ENCODE measurements at regions not wholly inside any gene's neighbourhood (a gene's known extent, or its start where the extent isn't known, plus 50 kb on each side); places are given as distances from the start of the nearest gene placed in this dataset.

DNA sequence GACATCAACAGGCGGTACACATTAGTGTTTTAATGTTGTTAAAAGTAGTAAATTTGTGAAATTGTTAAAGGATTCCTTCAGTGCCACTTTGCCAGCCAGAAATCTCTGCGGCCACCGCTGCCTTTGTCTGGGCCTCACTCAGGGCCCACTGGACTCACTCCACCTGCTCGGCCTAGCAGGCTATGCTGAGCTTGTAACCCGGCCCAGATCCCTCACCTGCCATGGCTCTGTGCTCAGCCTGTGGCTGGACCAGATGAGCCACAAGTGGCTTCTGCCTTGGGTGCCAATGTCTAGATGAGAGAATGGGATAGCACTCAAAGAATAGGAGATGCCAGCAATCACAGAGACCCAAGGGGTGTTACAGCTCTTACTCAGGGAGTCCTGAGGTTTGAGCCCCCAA, 1228.0 kb downstream of the DIAPH3 start:
- Histone ChIP-seq H3K4me3 (ENCODE audit: low read depth, low read length) (no peak overlapping the region), H3K36me3 (ENCODE audit: control insufficient read depth in 2 of 2, insufficient read depth in 1 of 2, low read length in 2 of 2) (no peaks in the 10 kb centered on the region), H3K9me3 (ENCODE audit: control insufficient read depth, insufficient read depth, low read depth, low read length) (no peaks in the 10 kb centered on the region), H3K4me1 (ENCODE audit: control insufficient read depth, insufficient read depth, low read length) (no peaks in the 10 kb centered on the region), H3K27ac (ENCODE audit: extremely low read depth, low read depth, low read length) (no peak overlapping the region)
- no peak for TF ChIP-seq ZNF223 (tag by site-specific recombination; IDR thresholded peaks at IDR 0.05)
- no peak for TF ChIP-seq ZFP41 (tag by site-specific recombination; IDR thresholded peaks at IDR 0.05; ENCODE audit: borderline replicate concordance)
- no peak for TF ChIP-seq MEIS1 (CRISPR knock-in tag; IDR thresholded peaks at IDR 0.05; ENCODE audit: borderline replicate concordance)
- TF ChIP-seq HOXD13 (CRISPR knock-in tag; IDR thresholded peaks at IDR 0.05; ENCODE audit: borderline replicate concordance): no peak
- TF ChIP-seq ZNF747 (tag by site-specific recombination; IDR thresholded peaks at IDR 0.05): no peak
- no peak for TF ChIP-seq ZBTB21 (tag by site-specific recombination; IDR thresholded peaks at IDR 0.05)
- TF ChIP-seq ZNF555 (tag by site-specific recombination; conservative IDR thresholded peaks at IDR 0.05): no peak
- no peak for TF ChIP-seq ZBTB1 (tag by site-specific recombination; IDR thresholded peaks at IDR 0.05)
- no peak for TF ChIP-seq ZNF157 (tag by site-specific recombination; IDR thresholded peaks at IDR 0.05)
- TF ChIP-seq OSR2 (tag by site-specific recombination; IDR thresholded peaks at IDR 0.05): no peak
- TF ChIP-seq, protein P1, sequence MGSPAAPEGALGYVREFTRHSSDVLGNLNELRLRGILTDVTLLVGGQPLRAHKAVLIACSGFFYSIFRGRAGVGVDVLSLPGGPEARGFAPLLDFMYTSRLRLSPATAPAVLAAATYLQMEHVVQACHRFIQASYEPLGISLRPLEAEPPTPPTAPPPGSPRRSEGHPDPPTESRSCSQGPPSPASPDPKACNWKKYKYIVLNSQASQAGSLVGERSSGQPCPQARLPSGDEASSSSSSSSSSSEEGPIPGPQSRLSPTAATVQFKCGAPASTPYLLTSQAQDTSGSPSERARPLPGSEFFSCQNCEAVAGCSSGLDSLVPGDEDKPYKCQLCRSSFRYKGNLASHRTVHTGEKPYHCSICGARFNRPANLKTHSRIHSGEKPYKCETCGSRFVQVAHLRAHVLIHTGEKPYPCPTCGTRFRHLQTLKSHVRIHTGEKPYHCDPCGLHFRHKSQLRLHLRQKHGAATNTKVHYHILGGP (tag by site-specific recombination; IDR thresholded peaks at IDR 0.05): no peak
- TF ChIP-seq ZNF777 (tag by site-specific recombination; IDR thresholded peaks at IDR 0.05; ENCODE audit: borderline replicate concordance): no peak
- ChIA-PET POLR2A (no interaction called here), CTCF (no interaction called here)

DNA sequence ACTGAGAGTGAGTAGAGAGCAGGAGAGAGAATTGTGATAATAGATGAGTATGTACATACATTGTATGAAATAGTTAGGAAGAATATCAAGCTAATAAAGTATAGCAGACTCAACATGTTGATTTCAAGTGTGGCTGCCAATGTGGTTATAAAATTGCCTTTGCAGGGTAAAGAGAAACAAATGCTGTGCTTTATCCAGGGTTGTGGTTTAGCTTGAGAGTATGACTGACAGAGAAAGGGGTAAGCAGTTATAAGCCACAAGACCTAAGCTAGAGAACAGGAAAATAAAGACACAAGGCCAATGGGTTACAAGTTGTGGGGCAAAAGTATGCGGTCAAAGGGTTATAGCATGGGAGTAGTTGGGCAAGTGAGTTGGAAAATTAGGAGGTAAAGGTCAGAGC, 1217.5 kb downstream of the DIAPH3 start:
- CTCF ChIA-PET: no interaction called here
- TF ChIP-seq ZNF664 (tag by site-specific recombination; IDR thresholded peaks at IDR 0.05): no peak
- TF ChIP-seq ZNF426 (tag by site-specific recombination; IDR thresholded peaks at IDR 0.05): no peak
- no peak for TF ChIP-seq PRDM1 (tag by site-specific recombination; IDR thresholded peaks at IDR 0.05)
- TF ChIP-seq ZNF416 (tag by site-specific recombination; IDR thresholded peaks at IDR 0.05): no peak
- TF ChIP-seq, protein P2, sequence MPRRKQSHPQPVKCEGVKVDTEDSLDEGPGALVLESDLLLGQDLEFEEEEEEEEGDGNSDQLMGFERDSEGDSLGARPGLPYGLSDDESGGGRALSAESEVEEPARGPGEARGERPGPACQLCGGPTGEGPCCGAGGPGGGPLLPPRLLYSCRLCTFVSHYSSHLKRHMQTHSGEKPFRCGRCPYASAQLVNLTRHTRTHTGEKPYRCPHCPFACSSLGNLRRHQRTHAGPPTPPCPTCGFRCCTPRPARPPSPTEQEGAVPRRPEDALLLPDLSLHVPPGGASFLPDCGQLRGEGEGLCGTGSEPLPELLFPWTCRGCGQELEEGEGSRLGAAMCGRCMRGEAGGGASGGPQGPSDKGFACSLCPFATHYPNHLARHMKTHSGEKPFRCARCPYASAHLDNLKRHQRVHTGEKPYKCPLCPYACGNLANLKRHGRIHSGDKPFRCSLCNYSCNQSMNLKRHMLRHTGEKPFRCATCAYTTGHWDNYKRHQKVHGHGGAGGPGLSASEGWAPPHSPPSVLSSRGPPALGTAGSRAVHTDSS (tag by site-specific recombination; IDR thresholded peaks at IDR 0.05): no peak
- TF ChIP-seq ZNF133 (tag by site-specific recombination; IDR thresholded peaks at IDR 0.05): no peak
- TF ChIP-seq, protein P3, sequence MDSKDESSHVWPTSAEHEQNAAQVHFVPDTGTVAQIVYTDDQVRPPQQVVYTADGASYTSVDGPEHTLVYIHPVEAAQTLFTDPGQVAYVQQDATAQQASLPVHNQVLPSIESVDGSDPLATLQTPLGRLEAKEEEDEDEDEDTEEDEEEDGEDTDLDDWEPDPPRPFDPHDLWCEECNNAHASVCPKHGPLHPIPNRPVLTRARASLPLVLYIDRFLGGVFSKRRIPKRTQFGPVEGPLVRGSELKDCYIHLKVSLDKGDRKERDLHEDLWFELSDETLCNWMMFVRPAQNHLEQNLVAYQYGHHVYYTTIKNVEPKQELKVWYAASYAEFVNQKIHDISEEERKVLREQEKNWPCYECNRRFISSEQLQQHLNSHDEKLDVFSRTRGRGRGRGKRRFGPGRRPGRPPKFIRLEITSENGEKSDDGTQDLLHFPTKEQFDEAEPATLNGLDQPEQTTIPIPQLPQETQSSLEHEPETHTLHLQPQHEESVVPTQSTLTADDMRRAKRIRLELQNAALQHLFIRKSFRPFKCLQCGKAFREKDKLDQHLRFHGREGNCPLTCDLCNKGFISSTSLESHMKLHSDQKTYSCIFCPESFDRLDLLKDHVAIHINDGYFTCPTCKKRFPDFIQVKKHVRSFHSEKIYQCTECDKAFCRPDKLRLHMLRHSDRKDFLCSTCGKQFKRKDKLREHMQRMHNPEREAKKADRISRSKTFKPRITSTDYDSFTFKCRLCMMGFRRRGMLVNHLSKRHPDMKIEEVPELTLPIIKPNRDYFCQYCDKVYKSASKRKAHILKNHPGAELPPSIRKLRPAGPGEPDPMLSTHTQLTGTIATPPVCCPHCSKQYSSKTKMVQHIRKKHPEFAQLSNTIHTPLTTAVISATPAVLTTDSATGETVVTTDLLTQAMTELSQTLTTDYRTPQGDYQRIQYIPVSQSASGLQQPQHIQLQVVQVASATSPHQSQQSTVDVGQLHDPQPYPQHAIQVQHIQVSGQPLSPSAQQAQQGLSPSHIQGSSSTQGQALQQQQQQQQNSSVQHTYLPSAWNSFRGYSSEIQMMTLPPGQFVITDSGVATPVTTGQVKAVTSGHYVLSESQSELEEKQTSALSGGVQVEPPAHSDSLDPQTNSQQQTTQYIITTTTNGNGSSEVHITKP (tag by site-specific recombination; IDR thresholded peaks at IDR 0.05): no peak
- TF ChIP-seq, protein P4, sequence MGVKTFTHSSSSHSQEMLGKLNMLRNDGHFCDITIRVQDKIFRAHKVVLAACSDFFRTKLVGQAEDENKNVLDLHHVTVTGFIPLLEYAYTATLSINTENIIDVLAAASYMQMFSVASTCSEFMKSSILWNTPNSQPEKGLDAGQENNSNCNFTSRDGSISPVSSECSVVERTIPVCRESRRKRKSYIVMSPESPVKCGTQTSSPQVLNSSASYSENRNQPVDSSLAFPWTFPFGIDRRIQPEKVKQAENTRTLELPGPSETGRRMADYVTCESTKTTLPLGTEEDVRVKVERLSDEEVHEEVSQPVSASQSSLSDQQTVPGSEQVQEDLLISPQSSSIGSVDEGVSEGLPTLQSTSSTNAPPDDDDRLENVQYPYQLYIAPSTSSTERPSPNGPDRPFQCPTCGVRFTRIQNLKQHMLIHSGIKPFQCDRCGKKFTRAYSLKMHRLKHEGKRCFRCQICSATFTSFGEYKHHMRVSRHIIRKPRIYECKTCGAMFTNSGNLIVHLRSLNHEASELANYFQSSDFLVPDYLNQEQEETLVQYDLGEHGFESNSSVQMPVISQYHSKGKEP (tag by site-specific recombination; IDR thresholded peaks at IDR 0.05): no peak
- TF ChIP-seq, protein P5, sequence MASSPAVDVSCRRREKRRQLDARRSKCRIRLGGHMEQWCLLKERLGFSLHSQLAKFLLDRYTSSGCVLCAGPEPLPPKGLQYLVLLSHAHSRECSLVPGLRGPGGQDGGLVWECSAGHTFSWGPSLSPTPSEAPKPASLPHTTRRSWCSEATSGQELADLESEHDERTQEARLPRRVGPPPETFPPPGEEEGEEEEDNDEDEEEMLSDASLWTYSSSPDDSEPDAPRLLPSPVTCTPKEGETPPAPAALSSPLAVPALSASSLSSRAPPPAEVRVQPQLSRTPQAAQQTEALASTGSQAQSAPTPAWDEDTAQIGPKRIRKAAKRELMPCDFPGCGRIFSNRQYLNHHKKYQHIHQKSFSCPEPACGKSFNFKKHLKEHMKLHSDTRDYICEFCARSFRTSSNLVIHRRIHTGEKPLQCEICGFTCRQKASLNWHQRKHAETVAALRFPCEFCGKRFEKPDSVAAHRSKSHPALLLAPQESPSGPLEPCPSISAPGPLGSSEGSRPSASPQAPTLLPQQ (tag by site-specific recombination; IDR thresholded peaks at IDR 0.05): no peak
- TF ChIP-seq, protein P6, sequence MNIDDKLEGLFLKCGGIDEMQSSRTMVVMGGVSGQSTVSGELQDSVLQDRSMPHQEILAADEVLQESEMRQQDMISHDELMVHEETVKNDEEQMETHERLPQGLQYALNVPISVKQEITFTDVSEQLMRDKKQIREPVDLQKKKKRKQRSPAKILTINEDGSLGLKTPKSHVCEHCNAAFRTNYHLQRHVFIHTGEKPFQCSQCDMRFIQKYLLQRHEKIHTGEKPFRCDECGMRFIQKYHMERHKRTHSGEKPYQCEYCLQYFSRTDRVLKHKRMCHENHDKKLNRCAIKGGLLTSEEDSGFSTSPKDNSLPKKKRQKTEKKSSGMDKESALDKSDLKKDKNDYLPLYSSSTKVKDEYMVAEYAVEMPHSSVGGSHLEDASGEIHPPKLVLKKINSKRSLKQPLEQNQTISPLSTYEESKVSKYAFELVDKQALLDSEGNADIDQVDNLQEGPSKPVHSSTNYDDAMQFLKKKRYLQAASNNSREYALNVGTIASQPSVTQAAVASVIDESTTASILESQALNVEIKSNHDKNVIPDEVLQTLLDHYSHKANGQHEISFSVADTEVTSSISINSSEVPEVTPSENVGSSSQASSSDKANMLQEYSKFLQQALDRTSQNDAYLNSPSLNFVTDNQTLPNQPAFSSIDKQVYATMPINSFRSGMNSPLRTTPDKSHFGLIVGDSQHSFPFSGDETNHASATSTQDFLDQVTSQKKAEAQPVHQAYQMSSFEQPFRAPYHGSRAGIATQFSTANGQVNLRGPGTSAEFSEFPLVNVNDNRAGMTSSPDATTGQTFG (tag by site-specific recombination; IDR thresholded peaks at IDR 0.05; ENCODE audit: borderline replicate concordance): no peak
- TF ChIP-seq, protein P7, sequence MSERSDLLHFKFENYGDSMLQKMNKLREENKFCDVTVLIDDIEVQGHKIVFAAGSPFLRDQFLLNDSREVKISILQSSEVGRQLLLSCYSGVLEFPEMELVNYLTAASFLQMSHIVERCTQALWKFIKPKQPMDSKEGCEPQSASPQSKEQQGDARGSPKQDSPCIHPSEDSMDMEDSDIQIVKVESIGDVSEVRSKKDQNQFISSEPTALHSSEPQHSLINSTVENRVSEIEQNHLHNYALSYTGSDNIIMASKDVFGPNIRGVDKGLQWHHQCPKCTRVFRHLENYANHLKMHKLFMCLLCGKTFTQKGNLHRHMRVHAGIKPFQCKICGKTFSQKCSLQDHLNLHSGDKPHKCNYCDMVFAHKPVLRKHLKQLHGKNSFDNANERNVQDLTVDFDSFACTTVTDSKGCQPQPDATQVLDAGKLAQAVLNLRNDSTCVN (tag by site-specific recombination; optimal IDR thresholded peaks at IDR 0.05): no peak

More for the DNA sequence above, 1217.5 kb downstream of the DIAPH3 start:
- H3K4me1 ChIP-seq (ENCODE audit: control insufficient read depth, insufficient read depth, low read length): no peaks in the 10 kb centered on the region
- no peaks in the 10 kb centered on the region for H3K36me3 ChIP-seq (ENCODE audit: control insufficient read depth in 2 of 2, insufficient read depth in 1 of 2, low read length in 2 of 2)
- POLR2A ChIA-PET: no interaction called here
- H3K4me3 ChIP-seq (ENCODE audit: low read depth, low read length): no peak overlapping the region
- no peak overlapping the region for H3K27ac ChIP-seq (ENCODE audit: extremely low read depth, low read depth, low read length)
- no peaks in the 10 kb centered on the region for H3K9me3 ChIP-seq (ENCODE audit: control insufficient read depth, insufficient read depth, low read depth, low read length)

Data from HEK293 (cell line).